B cell (primary cell): ENCODE measurements at regions not wholly inside any gene's neighbourhood (a gene's known extent, or its start where the extent isn't known, plus 50 kb on each side); places are given as distances from the start of the nearest gene placed in this dataset.

Source experiments
- ATAC-seq: fragments of 200-7000 bp; cut with Tn5 transposase; one replicate; pipeline ENCODE4 v1.10.0; 2021; ENCODE audit warnings: low read depth, mild to moderate bottlenecking, moderate number of reproducible peaks, moderate library complexity
- CTCF ChIA-PET: fragments of 350-600 bp; sonication (Branson Sonifier 250); formaldehyde crosslinking; loops from one replicate; lab custom pipeline; 2021; ENCODE audit warnings: antibody characterized with exemption, inconsistent platforms; lab: Charles Lee
- POLR2A ChIA-PET: fragments of 350-600 bp; sonication (Branson Sonifier 250); formaldehyde crosslinking; loops from one replicate; lab custom pipeline; 2021; ENCODE audit warnings: antibody characterized with exemption; lab: Charles Lee
- DNase-seq: peaks from one replicate; pipeline ENCODE4 v3.0.0; 2013
- H2AFZ ChIP-seq: 2 replicates; pipeline ENCODE4 v1.6.1; 2012; ENCODE audit warnings: mild to moderate bottlenecking, low read depth, low read length; ENCODE audit not compliant: insufficient read depth, poor library complexity, severe bottlenecking
- H3K27ac ChIP-seq, 2 donors: 1 replicate in 1 of 2; 2 replicates in 1 of 2; pipeline ENCODE4 v1.5.1; 2012 to 2013; ENCODE audit warnings: low read length in 2 of 2, mild to moderate bottlenecking in 2 of 2, moderate library complexity in 1 of 2
- H3K27me3 ChIP-seq, 4 experiments: fragments of 200-600 bp in 1 of 4; sonication (generic) in 1 of 4; replicated peaks in 1 of 4; 1 replicate in 2 of 4; 2 replicates in 2 of 4; pipeline versions ENCODE4 v1.6.1 to v1.7.0; 2013 to 2016; ENCODE audit warnings: low read length in 3 of 4, mild to moderate bottlenecking in 2 of 4, mixed read lengths in 1 of 4, moderate library complexity in 1 of 4; ENCODE audit not compliant: insufficient read depth in 4 of 4, control insufficient read depth in 3 of 4; ENCODE audit errors: control extremely low read depth in 1 of 4
- H3K36me3 ChIP-seq, 2 experiments: replicated peaks in 1 of 2; 1 replicate in 1 of 2; 2 replicates in 1 of 2; pipeline versions ENCODE4 v1.6.1 to v1.7.1; 2013; ENCODE audit warnings: low read length in 1 of 2; ENCODE audit not compliant: insufficient read depth in 2 of 2, control insufficient read depth in 1 of 2; ENCODE audit errors: control extremely low read depth in 1 of 2, extremely low read depth in 1 of 2
- H3K4me1 ChIP-seq, 2 donors: fragments of 200-600 bp in 1 of 2; sonication (generic) in 1 of 2; 1 replicate in 1 of 2; 2 replicates in 1 of 2; pipeline versions ENCODE4 v1.5.1 to v1.6.1; 2013 to 2017; ENCODE audit warnings: low read length in 2 of 2; ENCODE audit not compliant: control insufficient read depth in 2 of 2, insufficient read depth in 2 of 2
- H3K4me2 ChIP-seq: replicated peaks from 2 replicates; pipeline ENCODE3; 2012; ENCODE audit warnings: mild to moderate bottlenecking, low read depth, low read length; ENCODE audit not compliant: poor library complexity, severe bottlenecking
- H3K4me3 ChIP-seq, 5 experiments: fragments of 200-600 bp in 1 of 5; sonication (generic) in 1 of 5; 1 replicate in 3 of 5; 2 replicates in 2 of 5; pipeline versions ENCODE4 v1.5.1 to v1.7.0; 2011 to 2016; ENCODE audit warnings: low read length in 4 of 5, mild to moderate bottlenecking in 4 of 5, low read depth in 2 of 5, control low read depth in 1 of 5, moderate library complexity in 1 of 5; ENCODE audit not compliant: insufficient read depth in 1 of 5; ENCODE audit errors: control extremely low read depth in 1 of 5, extremely low read depth in 1 of 5
- H3K79me2 ChIP-seq: fragments of 200-600 bp; sonication (generic); one replicate; pipeline ENCODE4 v1.6.0; 2016; ENCODE audit warnings: low read length; ENCODE audit not compliant: control insufficient read depth, insufficient read depth
- H3K9ac ChIP-seq: fragments of 200-600 bp; sonication (generic); 2 replicates; pipeline ENCODE4 v1.6.1; 2017; ENCODE audit warnings: mild to moderate bottlenecking, low read length, moderate library complexity
- H3K9me3 ChIP-seq, 3 donors: one replicate each; pipeline versions ENCODE4 v1.6.1 to v1.7.1; 2013; ENCODE audit warnings: low read length in 2 of 3; ENCODE audit not compliant: control insufficient read depth in 2 of 3, insufficient read depth in 1 of 3; ENCODE audit errors: control extremely low read depth in 1 of 3
- H4K20me1 ChIP-seq: 2 replicates; pipeline ENCODE4 v1.6.0; 2012; ENCODE audit warnings: mild to moderate bottlenecking, low read length; ENCODE audit not compliant: insufficient read depth, control insufficient read depth, poor library complexity, severe bottlenecking
- H3K27ac Mint-ChIP-seq: one replicate; pipeline ENCODE4 v1.8.0; 2021; ENCODE audit warnings: mixed read lengths
- H3K27me3 Mint-ChIP-seq: one replicate; pipeline ENCODE4 v1.8.0; 2021; ENCODE audit warnings: mixed read lengths
- H3K4me1 Mint-ChIP-seq: one replicate; pipeline ENCODE4 v1.8.0; 2021; ENCODE audit warnings: mixed read lengths
- H3K4me3 Mint-ChIP-seq: one replicate; pipeline ENCODE4 v1.8.0; 2021; ENCODE audit warnings: mixed read lengths
- H3K9me3 Mint-ChIP-seq: one replicate; pipeline ENCODE4 v1.8.0; 2022; ENCODE audit warnings: mixed read lengths; ENCODE audit not compliant: insufficient read depth
- CTCF ChIP-seq: fragments of 200-600 bp; IDR thresholded peaks from one replicate; pipeline ENCODE4 v1.8.0; 2022; ENCODE audit warnings: antibody characterized with exemption, mild to moderate bottlenecking
- EZH2 ChIP-seq: IDR thresholded peaks from 2 replicates; pipeline ENCODE4 v1.6.1; 2012; ENCODE audit warnings: borderline replicate concordance, low read depth, mild to moderate bottlenecking, moderate library complexity, low read length; ENCODE audit not compliant: insufficient read depth, poor library complexity, severe bottlenecking
- WGBS: methylation state at CpG from one replicate; pipeline ENCODE4 v1.1.5; 2013; ENCODE audit warnings: missing lambda C conversion rate; ENCODE audit not compliant: insufficient coverage; 5-methylcytosine and 5-hydroxymethylcytosine counted together
- intact Hi-C: fragments of 100-400 bp; cut with micrococcal nuclease; formaldehyde crosslinking; loops from one replicate; pipeline ENCODE4 v1.10.0; 2022

- H3K27me3 Mint-ChIP-seq = peaks cover 4% of the 10 kb centered on the region
- no peaks in the 10 kb centered on the region for H3K9me3 ChIP-seq
- POLR2A ChIA-PET = no interaction called here
- TF ChIP-seq EZH2 (no peak), CTCF (no peak)
- no peak overlapping the region for H3K4me3 ChIP-seq
- H4K20me1 ChIP-seq = no peaks in the 10 kb centered on the region
- H3K4me1 ChIP-seq = no peaks in the 10 kb centered on the region
- H3K4me1 Mint-ChIP-seq = peaks cover 2% of the 10 kb centered on the region
- DNase-seq = no peak
- CTCF ChIA-PET = no interaction called here
- no peak overlapping the region for H3K27ac Mint-ChIP-seq
- no peaks in the 10 kb centered on the region for H3K9me3 Mint-ChIP-seq
- no peak overlapping the region for H3K4me2 ChIP-seq
- no peak overlapping the region for H2AFZ ChIP-seq
- no CpG with 5 or more reads among the region's 1 CpG for WGBS
- H3K79me2 ChIP-seq = no peaks in the 10 kb centered on the region
- no peaks in the 10 kb centered on the region for H3K36me3 ChIP-seq
- no peak overlapping the region for H3K4me3 Mint-ChIP-seq
- no peak overlapping the region for H3K27ac ChIP-seq
- intact Hi-C loops = no loop called here
- no peaks in the 10 kb centered on the region for H3K27me3 ChIP-seq
- no peak overlapping the region for H3K9ac ChIP-seq
- ATAC-seq = no peak
Observed at GRCh38 chr12:89122852-89123251, 229.4 kb downstream of the DUSP6 start.

- DNase-seq = no peak
- H3K9me3 Mint-ChIP-seq = no peaks in the 10 kb centered on the region
- no peak for ATAC-seq
- intact Hi-C loops = no loop called here
- no peak overlapping the region for H3K9ac ChIP-seq
- H3K27me3 Mint-ChIP-seq = peaks cover 6% of the 10 kb centered on the region
- no peak for TF ChIP-seq CTCF
- no peak for TF ChIP-seq EZH2
- no peak overlapping the region for H2AFZ ChIP-seq
- no peak overlapping the region for H3K4me3 Mint-ChIP-seq
- no peak overlapping the region for H3K4me2 ChIP-seq
- H3K9me3 ChIP-seq = no peaks in the 10 kb centered on the region
- ChIA-PET CTCF (no interaction called here), POLR2A (no interaction called here)
- H3K4me3 ChIP-seq = no peak overlapping the region
- no peaks in the 10 kb centered on the region for H3K4me1 ChIP-seq
- no peaks in the 10 kb centered on the region for H3K79me2 ChIP-seq
- no peak overlapping the region for H3K27ac ChIP-seq
- H3K27ac Mint-ChIP-seq = no peak overlapping the region
- WGBS = 24% methylated on average over 2 of the region's 2 CpGs
- no peaks in the 10 kb centered on the region for H3K4me1 Mint-ChIP-seq
- H3K36me3 ChIP-seq = no peaks in the 10 kb centered on the region
- no peaks in the 10 kb centered on the region for H3K27me3 ChIP-seq
- no peaks in the 10 kb centered on the region for H4K20me1 ChIP-seq
Observed at GRCh38 chr12:89117448-89118034, 234.8 kb downstream of the DUSP6 start.
